Hepatocyte (in vitro differentiated cells): ENCODE measurements at regions not wholly inside any gene's neighbourhood (a gene's known extent, or its start where the extent isn't known, plus 50 kb on each side); places are given as distances from the start of the nearest gene placed in this dataset.

Experiments used
- DNase-seq: peaks from one replicate; pipeline ENCODE4 v3.0.0-alpha.2; 2016; ENCODE audit warnings: low spot score
- H2AFZ ChIP-seq: fragments of 200-600 bp; sonication (generic); 2 replicates; pipeline ENCODE4 v1.6.0; 2016; ENCODE audit warnings: antibody characterized with exemption, mild to moderate bottlenecking
- H3K27ac ChIP-seq: fragments of 200-600 bp; sonication (generic); 2 replicates; pipeline ENCODE4 v1.5.1; 2016; ENCODE audit warnings: mild to moderate bottlenecking
- H3K27me3 ChIP-seq: fragments of 200-600 bp; sonication (generic); 2 replicates; pipeline ENCODE4 v1.6.1; 2016
- H3K36me3 ChIP-seq: fragments of 200-600 bp; sonication (generic); replicated peaks from 2 replicates; pipeline ENCODE4 v1.5.1; 2016; ENCODE audit warnings: low read depth; ENCODE audit not compliant: insufficient read depth
- H3K4me1 ChIP-seq: fragments of 200-600 bp; sonication (generic); 2 replicates; pipeline ENCODE4 v1.5.1; 2016; ENCODE audit warnings: mild to moderate bottlenecking, moderate library complexity; ENCODE audit not compliant: insufficient read depth
- H3K4me2 ChIP-seq: fragments of 200-600 bp; sonication (generic); 2 replicates; pipeline ENCODE4 v1.6.0; 2016
- H3K4me3 ChIP-seq: fragments of 200-600 bp; sonication (generic); 2 replicates; pipeline ENCODE4 v1.5.1; 2016; ENCODE audit warnings: mild to moderate bottlenecking
- H3K79me2 ChIP-seq: fragments of 200-600 bp; sonication (generic); 2 replicates; pipeline ENCODE4 v1.6.0; 2017; ENCODE audit warnings: mild to moderate bottlenecking
- H3K9me2 ChIP-seq: fragments of 200-600 bp; sonication (generic); replicated peaks from 2 replicates; pipeline ENCODE4 v1.6.0; 2017; ENCODE audit warnings: mild to moderate bottlenecking; ENCODE audit not compliant: insufficient read depth
- H3K9me3 ChIP-seq: fragments of 200-600 bp; sonication (generic); 2 replicates; pipeline ENCODE4 v1.5.1; 2016; ENCODE audit warnings: low read depth, mild to moderate bottlenecking
- H4K20me1 ChIP-seq: fragments of 200-600 bp; sonication (generic); 2 replicates; pipeline ENCODE4 v1.6.0; 2016; ENCODE audit warnings: mild to moderate bottlenecking; ENCODE audit not compliant: insufficient read depth, poor library complexity, severe bottlenecking
- CTCF ChIP-seq: fragments of 200-600 bp; sonication (generic); IDR thresholded peaks from 2 replicates; pipeline ENCODE4 v1.5.1; 2016; ENCODE audit warnings: antibody characterized with exemption, mild to moderate bottlenecking; ENCODE audit not compliant: poor library complexity
- EZH2 ChIP-seq: fragments of 200-600 bp; sonication (generic); IDR thresholded peaks from 2 replicates; pipeline ENCODE4 v1.6.1; 2016; ENCODE audit warnings: antibody characterized with exemption, mild to moderate bottlenecking, borderline replicate concordance
- EZH2phosphoT487 ChIP-seq: fragments of 200-600 bp; sonication (generic); IDR thresholded peaks from one replicate; pipeline ENCODE4 v1.6.1; 2018; ENCODE audit warnings: antibody characterized with exemption, mild to moderate bottlenecking, low read depth, moderate library complexity; ENCODE audit not compliant: unreplicated experiment, severe bottlenecking
- WGBS: methylation state at CpG from one replicate; pipeline ENCODE4 v1.1.6; 2016; ENCODE audit warnings: low lambda C conversion rate; ENCODE audit errors: missing lambda C conversion rate; 5-methylcytosine and 5-hydroxymethylcytosine counted together

GRCh38 chr15:95176794-95177577 is 945.6 kb downstream of the MCTP2 start:
- Histone ChIP-seq H4K20me1 (no peaks in the 10 kb centered on the region), H3K4me3 (no peak overlapping the region), H3K27ac (no peak overlapping the region), H3K9me2 (no peaks in the 10 kb centered on the region), H3K4me2 (no peak overlapping the region), H3K4me1 (no peaks in the 10 kb centered on the region), H3K27me3 (no peaks in the 10 kb centered on the region), H2AFZ (no peak overlapping the region), H3K36me3 (no peaks in the 10 kb centered on the region), H3K79me2 (no peaks in the 10 kb centered on the region), H3K9me3 (no peaks in the 10 kb centered on the region)
- DNase-seq = no peak
- TF ChIP-seq EZH2phosphoT487 (no peak), EZH2 (no peak), CTCF (no peak)
- 89% methylated on average over 6 of the region's 6 CpGs for WGBS

GRCh38 chr15:95180530-95180929 is 949.2 kb downstream of the MCTP2 start:
- no peak overlapping the region for H3K4me2 ChIP-seq
- no peak overlapping the region for H2AFZ ChIP-seq
- H3K4me3 ChIP-seq = no peak overlapping the region
- no peak for TF ChIP-seq EZH2
- TF ChIP-seq CTCF = no peak
- no peak for TF ChIP-seq EZH2phosphoT487
- no peaks in the 10 kb centered on the region for H3K27me3 ChIP-seq
- H4K20me1 ChIP-seq = no peaks in the 10 kb centered on the region
- no peaks in the 10 kb centered on the region for H3K4me1 ChIP-seq
- no peaks in the 10 kb centered on the region for H3K79me2 ChIP-seq
- no peaks in the 10 kb centered on the region for H3K9me2 ChIP-seq
- DNase-seq = no peak
- no peaks in the 10 kb centered on the region for H3K9me3 ChIP-seq
- no peak overlapping the region for H3K27ac ChIP-seq
- H3K36me3 ChIP-seq = no peaks in the 10 kb centered on the region

GRCh38 chr15:95182091-95182490 is 950.7 kb downstream of the MCTP2 start:
- Histone ChIP-seq H3K36me3 (no peaks in the 10 kb centered on the region), H3K79me2 (no peaks in the 10 kb centered on the region), H4K20me1 (no peaks in the 10 kb centered on the region), H3K27me3 (no peaks in the 10 kb centered on the region), H3K4me1 (no peaks in the 10 kb centered on the region), H3K4me3 (no peak overlapping the region), H3K9me2 (no peaks in the 10 kb centered on the region), H2AFZ (no peak overlapping the region), H3K9me3 (no peaks in the 10 kb centered on the region), H3K27ac (no peak overlapping the region), H3K4me2 (no peak overlapping the region)
- DNase-seq = no peak
- WGBS = 87% methylated on average over 1 of the region's 1 CpG
- TF ChIP-seq EZH2 (no peak), EZH2phosphoT487 (no peak)

GRCh38 chr15:95192923-95193322 is 961.6 kb downstream of the MCTP2 start:
- no peaks in the 10 kb centered on the region for H3K79me2 ChIP-seq
- no peak overlapping the region for H2AFZ ChIP-seq
- H3K9me3 ChIP-seq = no peaks in the 10 kb centered on the region
- no peak for DNase-seq
- no peaks in the 10 kb centered on the region for H4K20me1 ChIP-seq
- H3K4me2 ChIP-seq = no peak overlapping the region
- H3K4me3 ChIP-seq = no peak overlapping the region
- TF ChIP-seq CTCF (no peak), EZH2phosphoT487 (no peak), EZH2 (no peak)
- no peaks in the 10 kb centered on the region for H3K36me3 ChIP-seq
- no peaks in the 10 kb centered on the region for H3K9me2 ChIP-seq
- H3K27me3 ChIP-seq = no peaks in the 10 kb centered on the region
- H3K4me1 ChIP-seq = no peaks in the 10 kb centered on the region
- no peak overlapping the region for H3K27ac ChIP-seq
